CD1c-positive myeloid dendritic cell (primary cell): ENCODE measurements at regions not wholly inside any gene's neighbourhood (a gene's known extent, or its start where the extent isn't known, plus 50 kb on each side); places are given as distances from the start of the nearest gene placed in this dataset.

ENCODE experiments used
- DNase-seq: peaks from one replicate; pipeline ENCODE4 v3.0.0-alpha.2; 2016; ENCODE audit errors: extremely low spot score

DNA sequence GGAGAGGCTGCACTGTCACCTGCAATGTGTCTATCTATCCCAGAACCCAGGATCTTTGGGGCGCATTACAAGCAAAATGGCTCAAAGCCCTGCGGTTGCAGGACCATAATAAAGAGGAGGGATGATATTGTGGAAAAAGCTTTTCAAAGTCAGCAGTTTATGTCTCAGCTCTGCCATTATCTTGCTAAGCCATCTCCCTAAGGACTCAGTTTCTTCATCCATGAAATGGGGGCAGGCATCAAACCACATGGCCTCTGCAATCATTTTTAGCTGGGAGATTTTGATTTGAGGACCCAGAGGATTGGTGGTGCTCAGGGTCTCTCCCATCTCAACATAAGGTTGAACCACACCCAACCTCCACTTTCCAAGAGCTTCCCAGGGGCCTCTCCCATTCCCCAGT, 513.8 kb downstream of the MIAT start:
- no peak for DNase-seq

DNA sequence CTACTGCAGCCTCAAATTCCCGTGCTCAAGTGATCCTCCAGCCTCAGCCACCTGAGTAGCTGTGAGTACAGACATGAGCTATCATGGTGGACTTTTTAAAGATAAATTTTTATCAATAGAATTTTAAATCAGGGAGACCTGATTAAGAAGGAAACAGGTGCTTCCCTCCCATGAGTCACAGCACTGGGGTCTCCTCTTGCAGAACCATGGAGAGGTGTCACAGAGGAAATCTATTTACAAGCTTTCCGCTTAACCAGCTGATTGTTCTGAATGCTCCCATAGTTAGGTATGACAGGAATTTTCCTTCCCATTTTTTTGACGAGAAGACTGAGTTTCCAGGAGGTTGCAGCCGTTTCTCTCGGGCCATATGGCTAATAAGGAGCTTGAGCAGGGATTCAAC, 516.1 kb downstream of the MIAT start:
- DNase-seq: no peak

DNA sequence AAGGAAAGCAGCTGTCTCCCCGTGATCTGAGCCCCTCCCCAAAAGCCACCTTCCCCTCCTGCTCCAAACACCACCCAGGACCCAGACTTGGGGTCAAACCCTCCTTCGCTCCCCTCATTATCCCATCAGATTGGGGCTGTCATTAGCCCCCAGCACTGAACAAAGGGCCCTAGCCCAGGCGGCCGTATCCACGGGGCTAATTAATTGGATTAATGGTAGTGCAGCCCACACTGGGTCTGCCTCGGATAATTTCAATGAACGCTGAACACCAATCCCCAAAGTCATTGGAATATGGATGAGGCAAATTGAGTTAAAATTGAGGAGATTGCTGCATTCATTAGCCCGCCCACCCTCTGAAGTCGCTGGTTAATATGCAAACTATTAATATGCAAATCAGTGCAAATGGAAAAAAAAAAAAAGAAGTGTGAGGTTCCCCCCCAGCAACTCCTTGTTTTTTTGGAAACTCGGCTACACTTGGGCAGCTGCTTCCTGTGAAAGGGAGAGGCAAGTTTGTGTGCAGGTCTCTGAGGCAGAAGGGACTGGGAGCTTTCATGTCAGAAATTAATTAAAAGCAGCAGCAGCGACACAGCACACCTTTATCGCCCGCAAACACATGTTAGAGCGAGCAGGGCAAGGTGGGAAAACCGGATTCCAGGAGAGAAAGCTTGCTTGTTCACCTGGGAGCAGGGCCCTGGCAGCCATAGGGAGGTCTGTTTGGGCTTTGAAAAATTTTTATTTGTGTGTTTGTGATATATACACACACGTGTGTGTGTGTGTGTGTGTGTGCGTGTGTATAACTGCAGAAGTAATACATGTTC, 517.8 kb downstream of the MIAT start:
- no peak for DNase-seq

GRCh38 chr22:27175974-27176373, 518.6 kb downstream of the MIAT start:
- no peak for DNase-seq

DNA sequence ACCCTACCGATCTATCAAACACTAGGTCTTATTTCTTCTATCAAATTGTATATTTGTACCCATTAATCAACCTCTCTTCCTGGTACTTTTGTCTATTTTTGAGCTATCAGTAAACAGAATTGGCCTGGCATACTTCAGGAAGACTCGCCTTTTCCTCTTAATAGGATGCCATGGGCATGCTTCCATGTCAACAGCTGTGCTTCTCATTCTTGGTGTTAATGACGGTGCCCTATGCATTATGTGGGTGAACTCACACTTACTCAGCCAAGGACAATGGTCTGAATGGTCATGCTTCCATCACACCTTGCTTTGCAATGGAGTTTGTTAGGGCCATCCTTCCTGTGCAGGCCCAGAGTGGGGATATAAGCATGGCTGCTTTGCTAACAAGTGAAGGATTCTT, 521.8 kb downstream of the MIAT start:
- no peak for DNase-seq

DNA sequence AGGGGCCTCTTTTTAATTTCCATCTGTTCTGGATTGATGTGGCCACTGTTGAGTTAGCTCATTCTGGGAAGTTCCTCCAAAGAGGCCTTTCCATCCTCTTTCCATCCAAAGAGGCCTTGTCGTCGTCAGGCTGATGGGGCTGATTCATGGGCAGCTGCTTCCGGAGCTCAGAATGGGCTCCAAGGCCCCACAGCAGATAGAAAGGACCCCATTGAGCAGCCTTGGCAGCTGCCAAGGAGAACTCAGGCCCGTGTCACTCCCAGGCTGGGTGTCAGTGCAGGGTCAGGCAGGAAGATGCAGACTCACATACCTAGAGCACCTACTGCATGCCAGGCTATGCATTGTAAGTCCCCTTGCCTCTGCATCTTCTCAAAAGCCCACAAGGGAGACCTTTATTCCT, 524.1 kb downstream of the MIAT start:
- DNase-seq: no peak

DNA sequence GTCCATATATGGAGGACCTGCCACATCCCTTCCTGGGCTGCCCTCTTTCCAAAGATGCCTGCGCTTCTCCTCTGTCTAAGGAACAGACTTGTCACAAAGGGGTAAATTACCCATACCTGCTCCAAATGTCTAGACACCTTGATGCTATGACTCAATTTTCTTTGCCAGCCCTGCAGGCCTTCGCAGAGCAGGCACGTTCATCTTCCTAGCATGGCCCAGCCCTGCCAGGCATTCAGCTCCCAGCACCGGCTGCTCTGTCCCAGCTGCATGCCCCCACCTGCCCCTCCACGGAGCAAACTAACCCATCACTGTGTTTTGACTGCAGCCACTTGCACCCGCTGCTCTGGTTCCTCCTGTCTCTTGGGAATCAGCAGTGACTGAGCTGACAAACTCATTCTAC, 526.1 kb downstream of the MIAT start:
- DNase-seq: no peak

- no peak for DNase-seq
These were observed 527.8 kb downstream of the MIAT start for GRCh38 chr22:27185099-27185709.

GRCh38 chr22:27185760-27186302, 528.4 kb downstream of the MIAT start:
- no peak for DNase-seq

- no peak for DNase-seq
These were observed 529.3 kb downstream of the MIAT start for GRCh38 chr22:27186643-27187042.

DNA sequence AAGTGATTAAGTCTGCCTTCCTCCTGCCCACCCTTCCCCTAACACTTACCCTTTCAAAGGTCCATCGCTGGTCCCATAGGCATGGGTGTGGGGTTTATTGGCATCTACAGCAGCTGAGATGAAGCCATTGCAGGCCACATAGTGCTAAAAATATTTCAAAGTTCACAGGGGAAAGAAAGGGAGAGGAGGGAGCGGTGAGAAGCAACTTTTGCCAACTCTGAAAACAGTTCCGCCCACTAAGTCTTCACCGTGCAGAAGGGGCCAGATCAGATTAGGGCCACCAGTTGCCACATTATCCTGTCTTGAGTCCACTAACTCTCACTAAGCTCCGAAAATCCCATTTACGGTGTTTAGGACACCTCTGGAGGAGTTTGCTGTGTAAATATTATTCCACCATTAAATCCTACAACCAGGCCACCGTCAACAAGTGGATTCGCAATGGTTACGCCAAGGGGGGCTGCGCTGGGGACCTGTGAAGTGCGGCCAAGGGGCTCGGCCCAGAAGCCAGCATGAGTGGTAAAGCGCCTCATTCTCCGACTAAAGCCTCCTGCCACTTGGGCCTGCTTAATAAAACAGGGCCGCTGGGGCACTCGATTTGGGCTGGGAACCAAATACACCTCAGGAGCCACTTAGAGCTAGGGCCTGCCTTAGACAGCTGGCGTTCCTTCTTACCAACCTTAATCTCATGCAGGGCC, 534.9 kb downstream of the MIAT start:
- DNase-seq: no peak

- no peak for DNase-seq
These were observed 535.8 kb downstream of the MIAT start for GRCh38 chr22:27193215-27193614.

DNA sequence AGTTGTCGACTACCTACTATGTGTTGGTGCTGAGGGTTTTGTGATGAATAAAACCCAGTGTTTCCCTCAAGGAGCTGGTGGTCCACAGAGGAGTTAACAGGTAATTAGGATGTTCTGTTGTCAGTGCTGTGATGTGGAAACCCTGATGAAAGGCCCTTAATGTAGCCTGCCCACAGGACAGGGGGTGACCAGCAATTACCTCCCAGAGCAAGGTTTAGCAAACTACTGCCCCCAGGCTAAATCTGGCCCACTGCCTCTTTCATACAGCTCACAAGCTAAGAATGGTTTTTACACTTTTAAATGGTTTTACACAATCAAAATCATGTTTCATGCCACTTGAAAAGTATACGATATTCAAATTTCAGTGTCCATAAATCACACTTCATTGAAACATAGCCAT, 536.2 kb downstream of the MIAT start:
- no peak for DNase-seq

- no peak for DNase-seq
These were observed 536.8 kb downstream of the MIAT start for GRCh38 chr22:27194096-27194748.

- no peak for DNase-seq
These were observed 537.7 kb downstream of the MIAT start for GRCh38 chr22:27195094-27195493.

GRCh38 chr22:27195494-27195893, 538.1 kb downstream of the MIAT start:
- DNase-seq: no peak

GRCh38 chr22:27196606-27197005, 539.2 kb downstream of the MIAT start:
- no peak for DNase-seq

- no peak for DNase-seq
These were observed 539.7 kb downstream of the MIAT start for GRCh38 chr22:27197052-27197451.

- no peak for DNase-seq
These were observed 540.2 kb downstream of the MIAT start for GRCh38 chr22:27197618-27198017.

- no peak for DNase-seq
These were observed 541.2 kb downstream of the MIAT start for GRCh38 chr22:27198518-27199035.

GRCh38 chr22:27199354-27199753, 542.0 kb downstream of the MIAT start:
- DNase-seq: no peak

DNA sequence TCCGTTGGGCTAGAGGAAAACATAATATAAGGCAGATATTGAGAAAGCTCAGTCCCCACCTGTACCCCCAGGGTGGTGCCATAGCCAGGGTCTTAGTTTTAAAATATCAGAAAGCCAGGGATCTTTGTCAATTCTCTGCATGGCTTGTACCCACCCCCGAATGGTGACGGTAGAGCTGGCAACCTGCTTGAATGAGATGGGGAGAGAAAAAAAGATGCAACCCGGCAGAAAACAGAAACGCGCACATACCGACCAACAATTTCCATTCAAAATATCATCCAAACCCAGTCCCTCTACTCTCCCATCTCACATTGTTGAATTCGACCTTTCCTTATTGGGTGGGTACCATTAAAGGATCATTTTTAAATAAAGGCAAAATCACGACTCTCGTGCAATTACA, 543.9 kb downstream of the MIAT start:
- DNase-seq: no peak
